HG03066 (cell line): ENCODE measurements at regions not wholly inside any gene's neighbourhood (a gene's known extent, or its start where the extent isn't known, plus 50 kb on each side); places are given as distances from the start of the nearest gene placed in this dataset.
"Not testable (repeated sequence)": the region's sequence is repeated elsewhere in the genome, so short reads cannot be mapped to it uniquely, and the experiment has no call there.

Experiments used
- ATAC-seq: cut with Tn5 transposase; IDR thresholded peaks from one replicate; pipeline ENCODE4 v1.9.1; 2021; ENCODE audit warnings: low read depth; ENCODE audit not compliant: unreplicated experiment

DNA sequence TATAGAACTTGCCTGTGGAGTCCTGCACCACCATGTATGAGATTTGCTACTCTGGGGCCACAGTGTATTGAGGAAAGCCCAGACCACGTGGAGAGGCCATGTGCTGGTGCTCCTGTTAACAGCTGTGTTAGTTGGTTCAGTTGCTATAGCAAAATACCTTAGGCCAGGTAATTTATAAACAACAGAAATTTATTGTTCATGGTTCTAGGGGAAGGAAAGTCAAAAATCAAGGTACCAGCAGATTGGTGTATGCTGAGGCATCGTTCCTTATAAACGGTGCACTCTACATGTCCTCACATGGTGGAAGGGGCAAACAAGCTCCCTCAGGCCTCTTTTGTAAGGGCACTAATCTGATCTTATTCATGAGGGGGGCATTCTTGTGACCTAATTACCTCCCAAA, 135.9 kb upstream of the FOXN2 start:
- no peak for ATAC-seq

DNA sequence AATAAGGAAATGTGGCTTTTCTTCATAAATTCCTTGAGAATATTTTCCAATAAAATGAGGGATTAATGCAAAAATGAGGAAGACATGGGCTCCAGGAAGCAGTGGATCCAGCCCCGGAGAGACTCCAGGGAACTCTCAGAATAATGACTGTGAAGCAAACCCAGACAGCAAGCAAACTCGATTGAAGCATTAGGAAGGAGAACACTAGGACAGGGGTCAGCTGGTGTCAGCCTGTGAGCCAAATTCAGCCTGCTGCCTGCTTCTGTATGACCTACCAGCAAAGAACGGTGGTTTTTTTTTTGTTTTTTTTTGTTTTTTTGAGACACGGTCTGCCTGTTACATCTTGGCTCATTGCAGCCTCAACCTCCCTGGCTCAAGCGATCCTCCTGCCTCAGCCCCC, 133.9 kb upstream of the FOXN2 start:
- no peak for ATAC-seq

DNA sequence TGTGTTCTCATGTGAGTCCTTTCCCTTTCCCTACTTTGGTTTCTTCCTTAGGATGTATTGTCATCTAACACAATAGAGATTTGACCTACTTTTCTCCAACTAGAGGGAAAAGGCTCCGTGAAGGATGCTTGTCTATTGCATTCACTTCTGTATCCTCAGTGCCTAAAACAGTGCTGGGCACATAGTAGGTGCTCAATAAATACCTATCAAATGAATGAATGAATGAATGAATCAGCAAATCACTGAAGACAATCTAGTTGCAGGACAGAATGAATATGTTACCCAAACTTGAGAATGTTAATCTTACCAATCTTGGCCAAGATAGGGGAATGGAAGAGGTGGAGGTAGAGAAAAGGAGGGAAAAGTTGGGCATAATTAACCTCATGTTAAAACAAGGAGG, 131.2 kb upstream of the FOXN2 start:
- no peak for ATAC-seq

DNA sequence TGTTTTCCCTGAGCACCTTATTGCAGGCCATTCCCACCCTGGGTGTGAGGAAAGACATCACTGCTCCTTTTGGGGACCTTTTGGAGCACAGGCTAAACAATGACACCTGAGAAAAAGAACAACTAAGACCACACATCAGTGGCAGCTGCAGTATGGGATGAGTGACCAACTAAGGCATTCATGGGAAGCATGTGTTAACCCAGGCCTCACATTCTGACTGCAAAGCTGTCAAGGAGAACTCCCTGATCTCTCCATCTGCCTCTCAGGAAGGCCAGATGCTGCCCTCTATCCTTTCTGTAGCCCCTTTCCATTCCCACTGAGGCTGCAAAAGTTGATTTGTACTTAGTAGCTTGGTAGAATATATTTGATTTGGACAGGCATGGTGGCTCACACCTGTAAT, 130.5 kb upstream of the FOXN2 start:
- no peak for ATAC-seq

DNA sequence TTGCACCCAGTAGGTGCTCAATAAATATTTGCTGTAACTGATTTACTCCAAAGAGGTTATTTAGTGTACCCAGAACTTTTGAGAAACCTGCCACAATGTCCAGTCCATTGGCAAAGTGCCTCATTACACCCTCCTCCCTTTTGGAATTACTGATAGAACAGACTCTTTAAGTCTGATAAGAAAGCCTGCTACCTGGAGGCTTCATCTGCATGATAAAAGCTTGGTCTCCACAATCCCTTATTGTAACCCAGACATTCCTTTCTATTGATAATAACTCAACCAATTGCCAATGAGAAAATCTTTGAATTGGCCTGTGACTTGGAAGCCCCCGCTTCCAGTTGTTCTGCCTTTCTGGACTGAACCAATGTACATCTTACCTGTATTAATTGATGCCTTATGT, 127.0 kb upstream of the FOXN2 start:
- ATAC-seq = no peak

DNA sequence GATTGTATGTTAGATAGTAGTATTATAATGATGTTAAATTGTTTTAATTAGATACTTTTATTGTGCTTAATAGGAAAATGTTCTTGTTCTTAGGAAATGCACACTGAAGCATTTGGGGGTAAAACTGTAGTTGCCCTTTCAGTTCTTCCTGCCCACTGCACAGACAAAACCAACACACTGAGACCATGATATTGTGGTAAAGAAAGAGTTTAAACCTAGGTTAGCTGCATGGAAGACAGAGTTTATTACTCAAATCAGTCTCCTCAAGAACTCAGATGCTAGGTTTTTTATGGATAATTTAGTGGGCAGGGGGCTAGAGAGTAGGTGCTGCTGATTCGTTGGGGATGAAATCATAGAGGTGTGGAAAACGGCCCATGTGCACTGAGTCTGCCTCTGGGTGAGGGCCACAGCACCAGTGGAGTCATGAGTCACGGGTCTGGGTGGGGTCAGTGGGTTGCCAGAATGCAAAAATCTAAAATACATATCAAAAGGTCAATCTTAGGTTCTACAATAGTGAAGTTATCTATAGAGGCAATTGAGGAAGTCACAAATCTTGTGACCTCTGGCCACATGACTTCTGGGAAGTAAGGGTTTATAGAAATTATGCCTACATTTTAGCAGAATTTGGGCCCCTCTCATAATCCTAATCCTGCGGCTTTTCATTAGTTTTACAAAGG, 124.8 kb upstream of the FOXN2 start:
- ATAC-seq = no peak

DNA sequence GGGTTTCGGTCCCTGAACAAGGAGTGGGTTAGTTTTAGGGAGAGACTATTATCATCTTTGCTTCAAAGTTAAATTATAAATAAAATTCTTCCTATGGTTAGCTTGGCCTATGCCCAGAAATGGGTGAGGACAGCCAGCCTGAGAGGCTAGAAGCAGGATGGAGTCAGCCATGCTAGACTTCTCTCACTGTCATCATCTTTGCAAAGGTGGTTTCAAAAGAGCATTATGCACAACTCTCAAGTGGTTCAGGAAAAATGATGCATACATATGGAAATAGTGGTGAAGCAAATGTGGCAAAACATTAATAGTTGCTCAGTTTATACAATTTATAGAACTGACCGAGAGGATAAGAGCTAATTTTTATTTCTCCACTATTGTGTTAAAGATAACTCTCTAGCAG, 124.3 kb upstream of the FOXN2 start:
- ATAC-seq = no peak

DNA sequence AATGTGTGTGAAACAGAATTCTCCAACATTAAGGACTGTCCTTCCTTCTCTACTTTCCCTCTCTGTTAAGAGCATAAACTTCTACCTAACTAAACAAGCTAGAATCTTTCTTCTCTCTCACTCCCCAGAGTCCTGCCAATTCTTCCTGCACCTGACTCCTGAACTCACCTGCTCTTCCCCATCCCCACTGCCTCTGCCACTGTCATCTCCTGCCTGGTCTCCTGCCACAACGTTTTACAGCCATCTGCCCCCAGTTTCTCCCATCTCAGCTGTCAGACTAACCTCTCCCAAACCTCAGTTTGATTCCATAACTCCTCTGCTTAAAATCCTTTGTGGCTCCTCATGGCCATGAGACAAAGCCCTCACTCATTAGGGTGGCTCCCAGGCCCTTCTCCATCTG, 119.8 kb upstream of the FOXN2 start:
- ATAC-seq = no peak

DNA sequence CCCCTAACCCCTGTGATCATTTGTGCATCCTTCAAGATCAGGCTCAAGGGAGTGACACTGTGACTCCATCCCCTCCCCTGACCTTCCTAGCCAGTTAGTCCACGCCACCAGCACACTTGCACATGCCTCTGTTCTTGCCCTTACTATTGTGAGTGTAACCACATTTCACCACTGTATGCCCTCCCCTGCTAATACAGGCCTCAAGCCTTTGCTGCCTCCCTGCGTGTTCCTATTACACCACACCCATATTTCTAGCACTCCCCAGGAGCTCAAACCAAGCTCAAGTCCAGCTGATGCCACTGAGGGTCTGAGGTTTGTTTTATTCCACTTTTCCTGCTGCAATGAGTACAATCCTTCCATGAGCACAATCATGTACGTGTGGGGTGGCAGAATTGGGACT, 119.3 kb upstream of the FOXN2 start:
- ATAC-seq = no peak

DNA sequence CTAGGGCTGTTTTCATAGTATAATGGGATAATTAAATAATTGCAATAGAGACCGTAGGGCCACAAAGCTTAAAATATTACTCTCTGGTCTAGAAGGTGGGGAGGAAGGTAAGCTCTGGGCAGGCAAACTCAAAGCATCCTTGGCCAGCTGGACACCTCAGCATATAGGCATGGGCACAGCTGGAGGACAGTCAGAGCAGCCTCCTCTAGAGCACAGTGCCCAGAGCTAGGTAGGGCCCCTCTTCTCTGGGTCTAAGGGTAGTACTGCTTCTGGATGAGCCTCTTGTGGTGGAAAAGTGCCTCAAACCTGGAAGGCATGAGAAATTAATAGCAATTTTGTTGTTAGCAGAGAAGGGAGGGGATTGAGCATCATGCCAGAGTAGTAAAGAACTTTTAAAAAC, 116.9 kb upstream of the FOXN2 start:
- no peak for ATAC-seq

DNA sequence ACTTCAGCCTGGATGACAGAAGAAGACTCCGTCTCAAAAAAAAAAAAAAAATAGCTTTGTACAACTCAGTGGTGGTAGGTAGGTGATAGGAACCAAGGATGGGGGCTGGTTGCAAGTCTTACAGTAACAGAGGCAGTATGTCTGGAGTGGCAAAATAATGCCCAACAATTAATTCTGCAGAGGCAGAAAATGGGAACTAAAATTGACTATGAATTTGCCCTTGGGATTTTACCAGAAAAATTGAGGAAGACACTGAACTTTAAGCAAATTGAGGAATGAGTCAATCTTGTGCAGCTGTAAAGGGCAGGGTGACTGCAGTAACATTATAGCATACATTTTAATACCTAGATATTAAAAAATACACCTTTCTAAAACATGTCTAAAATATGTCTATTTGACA, 116.1 kb upstream of the FOXN2 start:
- no peak for ATAC-seq

DNA sequence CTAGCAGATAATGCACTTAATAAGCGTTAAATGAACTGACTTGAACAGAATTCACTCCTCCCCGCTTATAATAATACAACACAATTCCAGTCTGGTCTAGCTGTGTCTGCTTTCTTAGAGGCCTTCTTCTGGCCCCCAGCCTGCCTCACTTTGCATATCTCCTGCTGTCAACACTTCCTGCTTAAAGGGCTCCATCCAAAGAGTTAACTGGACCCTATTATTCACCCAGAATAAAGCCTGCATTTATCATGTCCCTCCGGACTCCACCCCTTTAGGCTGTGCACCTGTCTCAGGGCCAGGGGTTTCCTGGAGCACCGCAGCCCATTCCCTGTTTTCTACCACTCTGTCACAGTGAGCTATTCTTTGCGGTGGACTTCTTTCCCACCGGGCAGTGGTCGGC, 115.4 kb upstream of the FOXN2 start:
- no peak for ATAC-seq

DNA sequence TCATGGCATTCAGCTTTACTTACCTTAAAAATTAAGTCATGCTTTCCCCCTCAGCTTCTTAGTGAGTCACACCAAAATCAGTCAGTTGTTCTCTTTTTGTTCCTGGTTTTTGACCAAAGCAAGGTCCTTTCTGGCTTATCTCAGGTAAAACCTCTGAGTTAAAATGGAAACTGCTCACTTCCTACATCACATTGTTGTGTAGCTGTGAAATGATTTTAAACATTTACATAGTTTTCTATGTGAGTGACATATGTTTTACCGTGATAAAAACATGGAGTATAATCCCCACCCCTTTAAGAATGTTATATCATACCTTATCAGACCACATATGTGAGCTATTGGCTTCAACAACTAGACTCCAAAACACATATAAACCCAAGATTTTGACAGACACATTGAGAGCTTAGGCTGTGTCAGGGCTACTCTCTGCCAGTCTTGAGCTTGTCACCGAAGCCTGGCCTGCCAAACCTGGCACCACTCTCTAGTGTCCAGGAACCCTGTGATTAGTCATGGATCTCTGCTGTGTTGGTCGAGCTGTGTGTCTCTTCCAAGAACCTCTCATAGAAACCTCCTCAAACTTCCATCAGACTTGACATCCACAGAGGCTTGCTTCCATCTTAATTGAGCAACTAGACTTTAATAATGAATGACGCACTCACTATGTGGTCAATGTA, 113.7 kb upstream of the FOXN2 start:
- ATAC-seq = no peak

DNA sequence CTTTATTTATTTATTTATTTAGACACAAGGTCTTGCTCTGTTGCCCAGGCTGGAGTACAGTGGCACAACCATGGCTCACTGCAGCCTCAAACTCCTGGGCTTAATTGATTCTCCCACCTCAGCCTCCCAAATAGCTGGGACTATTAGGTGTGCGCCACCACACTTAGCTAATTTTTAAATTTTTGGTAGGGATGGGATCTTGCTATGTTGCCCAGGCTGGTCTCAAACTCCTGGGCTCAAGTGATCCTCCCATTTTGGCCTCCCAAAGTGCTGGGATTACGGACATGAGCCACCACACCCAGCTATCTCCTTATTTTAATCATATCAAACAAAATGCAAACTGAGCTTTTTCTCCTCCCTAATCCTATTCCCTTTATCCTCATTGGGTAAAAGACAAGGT, 113.0 kb upstream of the FOXN2 start:
- not testable (repeated sequence) for ATAC-seq

DNA sequence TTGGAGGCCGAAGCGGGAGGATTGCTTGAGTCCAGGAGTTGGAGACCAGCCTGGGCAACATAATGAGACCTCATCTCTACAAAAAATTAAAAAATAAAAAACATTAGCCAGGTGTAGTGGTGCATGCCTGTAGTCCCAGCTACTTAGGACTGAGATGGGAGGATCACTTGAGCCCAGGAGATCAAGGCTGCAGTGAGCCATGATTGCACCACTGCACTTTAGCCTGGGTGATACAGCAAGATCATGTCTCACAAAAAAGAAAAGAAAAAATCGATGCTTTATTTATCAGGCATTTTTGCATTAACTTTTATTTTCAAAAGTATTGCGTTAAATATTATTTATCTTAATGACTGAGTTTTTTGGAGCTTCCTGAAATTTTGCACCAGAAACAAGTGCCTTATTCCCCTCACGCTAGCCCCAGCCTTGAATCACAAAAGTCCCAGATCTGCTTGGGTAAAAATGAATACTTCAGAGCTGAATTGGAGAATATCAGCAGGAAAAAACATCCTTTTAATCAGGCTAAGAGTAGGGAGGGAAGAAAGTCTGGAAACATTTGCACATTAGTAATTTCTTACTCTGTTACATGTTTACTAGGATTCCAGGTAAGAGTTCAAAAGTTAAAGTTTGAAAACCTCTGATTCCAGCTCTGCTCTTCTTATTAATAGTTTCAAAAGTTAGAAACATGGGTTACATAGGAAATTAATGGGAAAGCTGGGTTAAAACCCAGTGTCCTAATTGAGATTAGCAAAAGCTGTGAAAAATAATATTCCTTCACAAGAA, 111.4 kb upstream of the FOXN2 start:
- no peak for ATAC-seq

DNA sequence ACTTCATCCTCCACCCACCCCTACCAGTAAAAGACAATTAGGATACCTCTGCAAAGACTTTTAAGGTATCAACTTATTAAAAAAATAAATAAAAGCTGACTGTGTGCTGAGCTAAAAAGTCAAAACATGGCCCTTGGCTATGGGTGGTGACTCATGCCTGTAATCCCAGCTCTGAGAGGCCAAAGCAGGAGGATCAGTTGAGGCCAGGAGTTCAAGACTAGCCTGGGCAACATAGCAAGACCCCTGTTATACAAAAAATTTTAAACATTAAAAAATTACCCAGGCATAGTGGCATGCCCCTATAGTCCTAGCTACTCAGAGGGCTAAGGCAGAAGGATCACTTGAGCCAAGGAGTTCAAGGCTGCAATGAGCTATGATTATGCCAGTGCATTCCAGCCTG, 110.8 kb upstream of the FOXN2 start:
- ATAC-seq = no peak

DNA sequence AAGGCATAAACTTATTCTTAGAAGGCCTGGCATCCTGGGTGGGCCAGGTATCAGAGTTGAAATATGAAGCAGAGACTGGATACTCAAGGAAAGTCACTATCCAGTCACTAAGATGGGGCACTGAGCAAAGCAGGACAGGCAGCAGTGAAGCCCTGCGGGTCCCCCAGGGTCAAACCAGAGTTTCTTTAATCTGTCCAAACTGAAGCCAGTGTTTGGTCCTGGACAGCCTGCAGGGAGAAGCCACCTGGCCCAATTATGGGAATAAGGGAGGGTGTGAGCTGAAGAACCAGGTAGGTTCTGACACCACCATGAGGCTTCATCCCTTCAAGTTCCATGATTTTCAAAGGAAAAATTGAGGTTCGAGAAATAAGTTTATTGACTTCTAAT, 109.7 kb upstream of the FOXN2 start:
- no peak for ATAC-seq

DNA sequence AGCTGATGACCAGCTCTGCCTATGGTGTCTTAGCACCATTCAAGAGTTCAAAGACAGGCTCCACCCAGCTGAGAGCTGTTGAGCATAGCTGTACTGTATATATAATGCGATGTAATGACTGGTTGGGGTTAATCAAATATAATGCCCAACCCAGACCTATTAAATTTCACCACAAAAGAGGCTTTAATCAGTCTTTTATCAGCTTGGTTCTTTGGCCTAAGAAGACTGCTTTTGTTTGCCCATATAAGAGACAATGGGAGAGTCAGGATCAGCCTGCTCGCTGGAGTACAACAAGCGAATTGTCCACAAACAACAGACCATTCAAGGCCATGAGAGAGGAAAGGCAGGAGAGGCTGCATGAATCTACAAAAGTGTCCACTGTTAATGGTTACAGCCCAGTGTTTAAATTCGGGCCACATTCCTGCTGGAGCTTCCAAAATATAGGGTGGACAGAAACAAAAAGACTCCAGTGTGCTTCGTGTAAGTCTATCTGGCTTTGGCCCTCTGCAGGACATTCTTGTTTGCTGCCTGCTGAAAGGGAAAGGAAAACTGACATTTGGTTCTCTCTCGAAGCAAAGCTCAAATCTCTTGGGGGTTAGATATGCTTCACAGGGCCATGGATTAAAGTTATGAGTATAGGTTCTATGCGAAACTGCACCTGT, 109.2 kb upstream of the FOXN2 start:
- ATAC-seq = no peak

DNA sequence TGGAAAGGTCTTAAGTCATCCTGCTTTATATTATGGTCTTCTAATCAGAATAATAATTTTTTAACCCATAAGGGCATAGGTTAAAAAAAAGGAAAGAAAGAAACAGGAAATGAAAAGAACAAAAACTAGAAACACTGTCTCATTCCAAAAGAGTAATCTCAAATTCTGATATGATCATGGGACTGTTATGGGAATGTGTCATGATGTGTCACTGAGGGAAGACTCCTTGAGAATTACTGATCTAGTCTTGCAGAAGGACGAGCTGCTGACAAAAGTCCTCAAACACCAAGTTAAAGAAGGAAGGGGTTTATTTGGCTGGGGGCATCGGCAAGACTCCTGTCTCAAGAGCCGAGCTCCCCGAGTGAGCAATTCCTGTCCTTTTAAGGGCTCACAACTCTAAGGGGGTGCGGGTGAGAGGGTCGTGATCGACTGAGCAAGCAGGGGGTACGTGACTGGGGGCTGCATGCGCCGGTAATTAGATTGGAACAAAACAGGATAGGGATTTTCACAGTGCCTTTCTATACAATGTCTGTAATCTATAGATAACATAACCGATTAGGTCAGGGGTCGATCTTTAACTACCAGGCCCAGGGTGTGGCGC, 108.3 kb upstream of the FOXN2 start:
- not testable (repeated sequence) for ATAC-seq

DNA sequence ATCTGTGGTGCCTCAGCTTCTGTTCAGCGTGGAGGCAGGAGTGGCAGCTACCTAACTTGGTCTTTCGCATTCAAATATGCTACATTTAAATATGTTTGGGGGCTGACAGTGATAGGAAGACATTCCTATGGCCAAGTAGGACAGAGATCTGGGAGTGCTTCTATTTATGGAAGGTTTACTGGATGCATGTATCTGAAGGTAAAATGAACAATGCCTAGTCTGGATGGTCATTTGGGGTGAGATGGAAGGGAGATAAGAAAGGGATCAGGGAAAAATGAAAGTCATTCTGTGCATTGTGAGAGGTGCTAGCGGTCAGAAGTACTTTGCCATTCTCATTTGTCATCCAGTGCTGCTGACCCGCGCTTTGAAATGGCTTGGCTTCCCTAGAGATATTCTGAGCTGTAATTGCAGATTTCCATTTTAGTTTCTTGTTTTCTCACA, 107.3 kb upstream of the FOXN2 start:
- ATAC-seq = no peak

DNA sequence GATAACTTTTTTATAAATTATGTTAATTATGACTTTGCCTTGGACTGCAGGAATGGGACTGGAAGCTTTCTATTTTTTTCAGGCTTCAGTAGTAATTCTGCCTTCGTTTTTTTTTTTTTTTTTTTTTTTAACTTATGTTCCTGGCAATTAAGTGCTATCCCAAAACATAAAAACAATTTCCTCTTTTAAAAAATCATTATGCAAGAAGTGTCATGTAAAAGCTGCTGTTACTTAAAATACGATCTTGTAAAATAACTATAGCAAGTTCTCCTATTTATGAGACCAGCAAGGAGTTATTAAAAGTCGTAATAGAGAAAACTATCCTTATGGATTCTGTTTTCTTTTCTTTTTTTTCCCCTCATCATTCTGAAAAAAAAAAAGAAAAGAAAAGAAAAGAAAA, 106.6 kb upstream of the FOXN2 start:
- no peak for ATAC-seq
